DMS114 treated with DMSO at 0.1 percent for 48 hours (cell line): ENCODE measurements at regions not wholly inside any gene's neighbourhood (a gene's known extent, or its start where the extent isn't known, plus 50 kb on each side); places are given as distances from the start of the nearest gene placed in this dataset.

ENCODE experiments used
- DNase-seq: peaks from one replicate; lab custom pipeline; 2025; ENCODE audit not compliant: unreplicated experiment; lab: John Stamatoyannopoulos, UW

- DNase-seq: no peak
Measured at GRCh38 chr5:74167930-74168315, 472.6 kb downstream of the ENC1 start.

GRCh38 chr5:74167206-74167929 lies 473.2 kb downstream of the ENC1 start:
- no peak for DNase-seq

- DNase-seq: no peak
Measured at GRCh38 chr5:74166064-74166463, 474.5 kb downstream of the ENC1 start.

GRCh38 chr5:74164725-74165235 lies 475.7 kb downstream of the ENC1 start:
- DNase-seq: no peak

GRCh38 chr5:74162524-74162923 lies 478.0 kb downstream of the ENC1 start:
- DNase-seq: no peak

GRCh38 chr5:74161170-74161569 lies 479.4 kb downstream of the ENC1 start:
- DNase-seq: no peak

GRCh38 chr5:74156728-74157383 lies 483.7 kb downstream of the ENC1 start:
- DNase-seq: no peak

GRCh38 chr5:74155501-74155900 lies 485.0 kb downstream of the ENC1 start:
- no peak for DNase-seq

- DNase-seq: no peak
Measured at GRCh38 chr5:74154526-74154925, 486.0 kb downstream of the ENC1 start.

GRCh38 chr5:74153255-74153790 lies 487.2 kb downstream of the ENC1 start:
- DNase-seq: no peak

- DNase-seq: no peak
Measured at GRCh38 chr5:74152625-74153254, 487.8 kb downstream of the ENC1 start.

GRCh38 chr5:74152136-74152535 lies 488.4 kb downstream of the ENC1 start:
- no peak for DNase-seq

GRCh38 chr5:74149395-74149794 lies 491.1 kb downstream of the ENC1 start:
- no peak for DNase-seq

GRCh38 chr5:74148321-74148720 lies 492.2 kb downstream of the ENC1 start:
- no peak for DNase-seq

GRCh38 chr5:74146796-74147195 lies 493.7 kb downstream of the ENC1 start:
- no peak for DNase-seq

- no peak for DNase-seq
Measured at GRCh38 chr5:74145951-74146350, 494.6 kb downstream of the ENC1 start.

GRCh38 chr5:74143721-74144330 lies 496.7 kb downstream of the ENC1 start:
- no peak for DNase-seq

GRCh38 chr5:74143151-74143550 lies 497.4 kb downstream of the ENC1 start:
- no peak for DNase-seq

- DNase-seq: no peak
Measured at GRCh38 chr5:74141053-74141452, 499.5 kb downstream of the ENC1 start.

GRCh38 chr5:74140409-74140808 lies 500.1 kb downstream of the ENC1 start:
- DNase-seq: no peak

GRCh38 chr5:74139589-74139988 lies 500.9 kb downstream of the ENC1 start:
- no peak for DNase-seq
